ENCODE measurements at regions not wholly inside any gene's neighbourhood (a gene's known extent, or its start where the extent isn't known, plus 50 kb on each side); places are given as distances from the start of the nearest gene placed in this dataset.

DNA sequence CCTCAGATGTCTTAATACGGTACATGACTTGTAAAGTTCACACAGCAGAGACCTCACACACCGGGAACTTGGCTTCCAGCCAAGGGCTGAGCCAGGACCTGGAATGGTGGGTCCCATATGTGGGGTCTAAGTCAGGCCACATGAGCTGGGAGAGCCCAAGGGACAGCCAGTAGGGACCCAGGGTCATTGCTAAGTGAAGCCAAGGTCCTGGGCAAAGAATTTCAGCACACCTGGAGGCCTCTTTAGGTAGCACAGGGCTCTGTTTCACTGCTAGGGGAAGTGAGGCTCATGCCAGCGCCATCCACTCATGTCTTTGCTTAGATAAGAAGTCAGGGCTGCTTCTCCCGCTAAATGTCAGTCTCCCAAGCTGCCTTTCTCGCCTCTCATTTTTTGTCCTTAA is 116.6 kb upstream of the TLE3 start:
- no peak for DNase-seq

- DNase-seq, result no peak
Observed at GRCh38 chr15:70213794-70214193, 116.1 kb upstream of the TLE3 start.

DNA sequence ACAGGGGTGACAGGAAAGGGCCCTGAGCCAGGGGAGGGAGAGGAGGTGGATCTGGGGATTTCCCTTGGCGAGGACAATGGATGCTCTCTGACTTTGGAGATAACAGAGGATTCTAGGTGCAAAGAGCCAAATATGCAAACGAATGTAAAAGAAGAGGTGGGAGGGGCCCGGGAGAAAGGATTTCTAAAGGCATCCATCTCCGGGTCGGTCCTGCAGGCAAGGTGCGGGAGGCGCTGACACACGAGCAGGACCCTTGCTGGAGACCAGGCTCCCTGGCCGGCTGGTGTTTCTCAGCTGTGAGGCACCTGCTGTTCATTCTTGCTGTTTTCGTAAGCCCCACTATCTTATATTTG is 115.2 kb upstream of the TLE3 start:
- no peak for DNase-seq

GRCh38 chr15:70212286-70212962 is 114.7 kb upstream of the TLE3 start:
- no peak for DNase-seq

GRCh38 chr15:70210528-70210927 is 112.8 kb upstream of the TLE3 start:
- no peak for DNase-seq

DNA sequence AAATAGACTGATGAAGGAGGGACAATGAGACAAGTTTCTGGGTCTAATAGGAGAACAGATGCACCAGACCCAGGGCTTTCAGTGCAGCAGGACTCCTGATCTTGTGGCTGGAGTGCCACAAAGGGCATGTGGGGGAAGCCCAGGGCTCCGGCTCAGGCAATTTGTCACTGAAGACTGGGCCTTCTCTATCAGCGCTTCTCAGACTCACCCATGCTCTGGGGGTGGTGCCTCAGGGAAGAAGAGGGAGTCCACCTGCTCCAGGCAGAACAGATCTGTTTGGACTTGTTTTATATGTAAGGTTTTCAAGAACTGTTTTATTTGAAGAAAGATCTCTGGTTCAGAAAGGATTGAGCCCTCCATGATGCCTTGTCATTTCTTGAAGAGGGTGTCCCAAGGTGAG is 112.4 kb upstream of the TLE3 start:
- DNase-seq, result no peak

- DNase-seq, result no peak
Observed at GRCh38 chr15:70209499-70209898, 111.8 kb upstream of the TLE3 start.

DNA sequence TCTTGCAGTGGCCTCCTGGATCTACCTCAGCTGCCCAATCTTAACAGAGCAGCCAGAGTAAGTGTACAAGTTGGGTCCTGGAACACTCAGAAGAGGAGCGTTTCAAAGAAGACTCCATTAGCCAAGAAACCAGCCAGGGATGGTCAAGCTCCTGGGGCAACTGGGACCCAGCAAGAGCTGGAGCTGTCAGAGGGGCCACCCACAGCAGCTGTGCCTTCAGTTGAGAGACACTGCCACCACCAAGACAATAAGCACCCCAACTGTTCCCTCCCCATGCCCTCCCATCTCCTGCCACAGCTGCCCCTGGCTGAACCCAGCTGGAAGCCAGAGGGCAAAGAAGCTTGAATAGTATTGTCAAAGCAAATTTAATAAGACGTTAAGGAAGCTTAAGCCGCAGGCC is 110.6 kb upstream of the TLE3 start:
- no peak for DNase-seq

- no peak for DNase-seq
Observed at GRCh38 chr15:70206668-70207067, 109.0 kb upstream of the TLE3 start.

GRCh38 chr15:70204652-70205051 is 106.9 kb upstream of the TLE3 start:
- no peak for DNase-seq

DNA sequence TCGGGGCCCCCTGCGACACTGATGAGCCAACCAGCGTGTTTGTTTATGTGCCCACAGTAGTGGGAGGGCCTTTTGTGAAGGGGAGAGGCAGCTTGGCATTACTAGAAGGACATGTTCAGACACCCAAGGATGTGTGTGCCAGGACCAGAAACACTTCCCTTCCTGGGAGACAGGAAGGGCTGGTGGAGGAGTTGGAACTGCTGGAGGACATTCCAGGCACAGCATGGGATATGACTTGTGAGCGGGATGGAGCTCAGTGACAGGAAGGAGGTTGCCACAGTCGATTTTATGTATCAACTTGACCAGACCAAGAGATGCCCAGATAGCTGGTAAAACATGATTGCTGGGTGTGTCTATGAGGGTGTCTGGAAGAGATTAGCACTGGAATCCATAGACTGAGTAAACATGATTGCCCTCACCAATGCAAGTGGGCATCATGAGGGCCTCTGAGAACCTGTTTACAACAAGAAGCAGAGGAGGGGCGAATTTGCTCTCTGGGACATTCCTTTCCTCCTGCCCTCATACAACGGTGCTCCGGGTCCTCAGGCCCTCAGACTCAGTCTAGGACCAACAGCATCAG is 106.4 kb upstream of the TLE3 start:
- DNase-seq, result no peak

DNA sequence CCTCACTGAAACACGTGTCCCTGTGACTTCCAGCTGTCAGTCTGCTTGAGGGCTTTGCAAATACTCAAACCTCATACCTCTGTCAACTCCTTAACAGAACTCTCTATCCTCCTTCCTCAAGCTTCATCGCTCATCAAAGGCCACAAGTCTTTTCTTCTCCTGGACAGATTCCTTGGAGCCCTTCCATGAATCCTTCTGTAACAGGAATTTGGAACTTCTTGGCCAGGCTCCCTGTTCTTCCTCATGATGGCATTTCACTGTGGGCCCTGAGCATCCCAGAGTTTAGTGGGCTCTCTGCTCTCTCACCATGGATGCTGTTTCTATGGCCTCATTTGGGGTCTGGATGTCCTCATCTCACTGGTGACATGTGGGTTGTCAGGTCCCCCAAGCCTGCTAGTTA is 105.0 kb upstream of the TLE3 start:
- no peak for DNase-seq

- no peak for DNase-seq
Observed at GRCh38 chr15:70201425-70201775, 103.7 kb upstream of the TLE3 start.

DNA sequence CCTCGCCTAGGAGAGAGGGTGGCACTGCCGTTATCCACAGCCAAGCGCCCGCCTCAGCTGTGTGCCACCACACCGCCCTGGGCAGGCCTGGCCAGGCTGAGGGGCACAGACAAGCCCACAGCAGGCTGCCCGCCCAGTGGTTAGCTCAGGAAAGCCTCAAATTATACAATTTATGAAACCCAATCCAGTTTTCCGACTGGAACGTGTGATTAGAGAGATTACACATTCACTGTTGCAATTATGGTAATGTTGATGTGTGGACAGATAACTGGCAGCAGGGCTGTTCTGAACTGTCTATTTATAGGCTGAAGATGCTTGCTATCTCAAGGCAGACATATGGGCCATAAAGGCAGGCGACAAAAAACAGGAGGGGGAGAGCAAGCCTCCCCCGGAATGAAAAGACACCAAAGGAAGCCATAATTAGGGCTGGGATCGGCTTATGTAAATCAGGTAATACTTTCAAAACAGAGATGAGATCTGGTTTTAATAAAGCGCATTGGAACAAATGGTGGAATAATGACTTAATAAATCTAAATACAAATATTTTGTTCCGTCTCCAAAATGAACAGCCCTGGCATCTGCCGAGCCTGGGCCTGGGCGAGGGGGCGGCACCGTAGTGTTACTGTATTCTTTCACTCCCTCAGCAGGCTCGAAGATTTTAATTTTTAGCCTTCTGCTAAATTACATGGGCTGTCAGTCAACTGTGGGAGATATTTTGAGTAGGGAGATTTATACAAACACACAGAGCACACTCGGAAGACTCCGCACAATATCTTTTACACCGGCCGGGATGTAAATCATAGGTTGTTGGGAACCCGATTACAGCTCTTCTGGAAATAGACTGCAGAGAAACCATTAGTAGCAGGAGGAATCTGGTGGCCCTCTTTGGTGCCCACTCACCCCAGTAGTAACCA is 103.1 kb upstream of the TLE3 start:
- DNase-seq, result no peak

DNA sequence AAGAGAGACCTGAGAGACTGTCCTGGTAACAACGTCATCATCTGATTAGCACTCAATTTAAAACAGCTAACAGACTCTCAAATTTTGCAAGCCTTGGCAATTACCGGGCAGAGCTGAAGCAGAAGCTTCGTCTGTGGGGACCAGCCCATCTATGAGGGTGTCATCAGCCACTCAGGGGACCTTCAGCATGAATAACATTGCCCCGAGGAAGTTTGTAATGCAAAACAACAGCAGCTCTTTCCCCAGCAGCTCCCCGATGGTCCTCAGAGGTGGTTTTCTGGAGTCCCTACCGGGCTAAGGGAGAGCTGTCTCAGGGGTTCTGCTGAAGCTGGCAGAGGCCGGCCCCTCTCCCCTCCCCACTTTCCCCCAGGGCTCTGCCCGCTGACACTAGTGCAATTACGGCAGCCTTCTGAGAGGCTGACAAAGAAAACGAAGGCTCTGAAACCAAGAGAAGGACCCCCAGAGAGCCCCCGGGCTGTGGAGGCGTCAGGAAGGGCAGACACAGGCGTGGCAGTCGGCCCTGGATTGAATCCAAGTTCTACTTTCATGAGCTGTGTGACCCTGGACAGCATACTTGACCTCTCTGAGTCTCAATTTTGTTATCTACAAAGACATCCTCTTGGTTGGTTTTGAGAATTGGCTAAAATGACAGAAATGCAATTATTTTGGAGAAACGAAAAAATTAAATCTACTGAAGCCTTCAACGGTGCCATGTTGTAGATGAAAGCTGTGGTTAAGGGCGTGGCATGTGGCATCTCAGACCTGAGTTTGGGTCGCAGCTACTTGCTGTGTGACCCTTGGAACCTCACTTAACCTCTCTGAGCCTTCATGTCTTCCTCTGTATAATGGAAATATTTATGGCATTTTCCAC is 102.1 kb upstream of the TLE3 start:
- DNase-seq, result no peak

DNA sequence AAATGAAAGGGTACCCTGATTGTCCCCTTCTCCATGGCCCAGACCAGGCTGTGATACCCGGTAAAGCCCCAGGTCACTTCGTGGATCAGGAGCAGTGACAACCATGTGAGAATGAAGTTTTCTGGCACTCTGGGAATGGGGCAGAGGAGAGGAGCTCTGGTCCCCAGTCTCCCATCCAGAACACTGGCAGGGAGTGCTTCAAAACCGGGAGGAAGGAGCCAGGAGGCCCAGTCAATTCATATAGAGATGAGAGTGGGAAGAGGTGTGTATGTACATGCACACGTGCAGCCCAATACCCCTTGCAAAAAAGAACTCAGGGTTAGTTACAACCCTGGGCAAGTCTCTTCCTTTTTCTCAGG is 101.4 kb upstream of the TLE3 start:
- no peak for DNase-seq

DNA sequence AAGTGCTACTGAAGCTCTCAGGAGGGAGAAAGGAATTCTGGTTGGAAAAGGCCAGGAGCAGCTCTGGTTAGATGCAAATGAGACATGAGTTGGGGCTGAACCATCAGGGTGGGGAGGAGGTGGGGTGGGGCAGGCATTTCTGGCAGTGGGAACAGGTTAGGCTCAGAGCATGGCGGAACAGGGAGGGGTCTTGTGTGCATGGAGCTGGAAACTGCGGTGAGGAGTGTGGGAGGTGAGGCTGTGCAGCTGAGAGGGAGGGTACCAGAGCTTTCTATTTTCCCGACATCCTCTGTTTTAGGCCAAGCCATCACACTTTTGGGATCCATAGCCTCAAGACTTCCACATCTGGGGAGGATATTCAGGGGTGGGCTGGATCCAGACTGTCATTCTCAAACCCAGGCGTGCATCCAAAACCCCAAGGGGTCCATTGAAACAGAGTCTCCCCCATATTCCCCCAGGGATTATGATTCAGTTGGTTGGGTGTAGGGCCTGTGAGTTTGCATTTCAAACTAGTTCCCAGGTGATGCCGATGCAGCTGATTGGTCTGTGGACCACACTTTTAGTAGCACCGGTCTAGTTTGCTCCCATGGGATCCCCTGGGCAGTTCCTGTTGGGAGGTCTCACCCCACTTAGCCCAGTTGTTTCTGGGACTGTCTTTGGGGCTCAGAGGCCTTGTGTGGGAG is 100.9 kb upstream of the TLE3 start:
- DNase-seq, result no peak

DNA sequence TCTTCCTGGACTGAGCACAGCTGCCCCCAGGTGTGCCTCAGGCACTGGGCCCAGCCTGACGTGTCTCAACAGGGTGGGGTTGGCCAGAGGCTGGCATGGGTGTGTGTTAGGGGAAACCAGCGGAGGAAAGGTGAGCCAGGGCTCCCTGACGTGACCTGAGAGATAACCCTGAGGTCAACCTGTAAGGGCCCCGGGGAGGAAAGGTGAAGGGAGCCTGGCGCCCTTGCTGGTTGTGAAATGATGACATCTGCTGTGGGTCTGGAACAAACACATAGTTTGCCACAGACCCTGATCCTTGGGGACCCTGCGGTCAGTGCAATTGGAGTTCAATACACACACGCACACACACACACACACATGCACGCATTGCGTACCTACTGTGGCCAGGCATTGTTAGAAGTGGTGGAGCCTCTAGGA is 100.2 kb upstream of the TLE3 start:
- no peak for DNase-seq

GRCh38 chr15:70197318-70197944 is 99.7 kb upstream of the TLE3 start:
- no peak for DNase-seq

DNA sequence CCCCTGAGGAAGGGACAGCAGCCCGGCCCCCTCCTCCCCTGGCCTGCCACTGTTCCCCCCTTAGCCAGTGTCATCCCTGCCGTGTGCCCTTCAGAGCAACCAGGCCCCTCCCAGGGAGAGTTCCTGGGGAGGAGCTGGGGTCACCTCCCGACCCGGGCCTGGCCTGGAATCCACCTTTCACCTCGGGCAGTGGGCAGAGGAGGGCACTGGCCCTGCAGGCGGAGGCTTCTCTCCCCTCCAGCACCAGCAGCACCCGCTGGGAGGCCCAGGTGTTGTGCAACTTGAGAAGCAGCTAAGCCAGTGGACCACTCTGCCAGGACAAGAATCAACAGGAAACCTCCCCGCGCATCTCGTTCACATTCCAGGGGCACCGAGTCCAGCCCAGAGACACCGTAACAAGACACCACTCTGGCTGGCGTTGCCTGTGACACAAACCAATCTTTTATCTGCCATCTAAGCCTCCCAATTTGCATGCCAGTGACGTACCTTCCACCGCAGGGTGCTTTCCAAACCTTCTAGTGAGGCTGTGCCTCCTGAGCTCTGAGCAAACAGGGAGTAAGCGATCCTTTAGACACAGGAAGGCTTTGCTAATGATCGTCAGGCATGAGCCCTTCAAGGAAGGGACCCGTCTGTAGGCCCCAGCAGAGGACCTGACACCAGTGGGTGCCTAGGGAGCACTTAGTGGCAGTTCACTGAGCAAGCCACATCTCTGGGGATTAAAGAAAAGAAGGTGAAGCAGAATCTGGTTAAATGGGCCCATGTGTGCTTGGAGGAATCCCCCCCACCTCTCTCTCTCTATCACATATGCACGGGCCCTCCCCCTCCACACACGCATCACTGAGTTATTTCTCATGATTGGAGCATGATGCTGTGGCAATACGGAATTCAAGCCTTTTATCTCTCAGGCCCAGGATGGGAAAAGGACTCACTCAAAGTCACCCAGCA is 98.9 kb upstream of the TLE3 start:
- DNase-seq, result peak; percentile 69

All from T1000 (cell line).